Astrocyte (in vitro differentiated cells and primary cell): ENCODE measurements at regions not wholly inside any gene's neighbourhood (a gene's known extent, or its start where the extent isn't known, plus 50 kb on each side); places are given as distances from the start of the nearest gene placed in this dataset.

Source experiments
- DNase-seq: peaks from one replicate; pipeline ENCODE4 v3.0.0-alpha.2; 2010; ENCODE audit warnings: low read depth
- FAIRE-seq: peaks from 2 replicates; lab custom pipeline; 2011; peaks lifted over from hg19 to GRCh38; lab: Jason Lieb, UNC
- H2AFZ ChIP-seq: 2 replicates; pipeline ENCODE4 v1.6.0; 2012; ENCODE audit warnings: low read depth, low read length, inconsistent platforms
- H3K27ac ChIP-seq: 2 replicates; pipeline ENCODE4 v1.5.1; 2011; ENCODE audit warnings: low read depth, low read length, inconsistent platforms
- H3K27me3 ChIP-seq: 2 replicates; pipeline ENCODE4 v1.6.0; 2011; ENCODE audit warnings: low read length, inconsistent platforms; ENCODE audit not compliant: insufficient read depth
- H3K36me3 ChIP-seq: 2 replicates; pipeline ENCODE4 v1.5.1; 2011; ENCODE audit warnings: low read length, inconsistent platforms; ENCODE audit not compliant: insufficient read depth
- H3K4me1 ChIP-seq: 2 replicates; pipeline ENCODE4 v1.5.1; 2011; ENCODE audit warnings: low read length, inconsistent platforms; ENCODE audit not compliant: insufficient read depth
- H3K4me2 ChIP-seq: 2 replicates; pipeline ENCODE4 v1.6.0; 2012; ENCODE audit warnings: low read length, inconsistent platforms
- H3K4me3 ChIP-seq: 2 replicates; pipeline ENCODE4 v1.5.1; 2011; ENCODE audit warnings: low read depth, mild to moderate bottlenecking, low read length, inconsistent platforms; ENCODE audit not compliant: insufficient read depth
- H3K79me2 ChIP-seq: 2 replicates; pipeline ENCODE4 v1.6.0; 2012; ENCODE audit warnings: mild to moderate bottlenecking, low read length, inconsistent platforms; ENCODE audit not compliant: insufficient read depth
- H3K9ac ChIP-seq: 2 replicates; pipeline ENCODE4 v1.6.0; 2012; ENCODE audit warnings: mild to moderate bottlenecking, low read length, inconsistent platforms
- H3K9me3 ChIP-seq: 2 replicates; pipeline ENCODE4 v1.5.1; 2012; ENCODE audit warnings: low read depth, mild to moderate bottlenecking, low read length, inconsistent platforms; ENCODE audit not compliant: insufficient read depth
- H4K20me1 ChIP-seq: 2 replicates; pipeline ENCODE4 v1.6.0; 2012; ENCODE audit warnings: low read length, inconsistent platforms; ENCODE audit not compliant: insufficient read depth
- H3K27ac Mint-ChIP-seq: one replicate; pipeline ENCODE4 v1.8.0; 2021; ENCODE audit warnings: mild to moderate bottlenecking, mixed read lengths; ENCODE audit not compliant: unreplicated experiment
- H3K27me3 Mint-ChIP-seq: one replicate; pipeline ENCODE4 v1.8.0; 2021; ENCODE audit warnings: low read depth, mixed read lengths; ENCODE audit not compliant: unreplicated experiment
- H3K36me3 Mint-ChIP-seq: one replicate; pipeline ENCODE4 v1.8.0; 2021; ENCODE audit warnings: low read depth, mixed read lengths; ENCODE audit not compliant: unreplicated experiment
- H3K4me1 Mint-ChIP-seq: one replicate; pipeline ENCODE4 v1.8.0; 2021; ENCODE audit warnings: low read depth, mixed read lengths; ENCODE audit not compliant: unreplicated experiment
- H3K4me3 Mint-ChIP-seq: one replicate; pipeline ENCODE4 v1.8.0; 2021; ENCODE audit warnings: mild to moderate bottlenecking, moderate library complexity, mixed read lengths; ENCODE audit not compliant: unreplicated experiment
- H3K9me3 Mint-ChIP-seq: one replicate; pipeline ENCODE4 v1.8.0; 2021; ENCODE audit warnings: mild to moderate bottlenecking, mixed read lengths; ENCODE audit not compliant: unreplicated experiment
- EZH2 ChIP-seq: IDR thresholded peaks from 2 replicates; pipeline ENCODE4 v1.6.1; 2012; ENCODE audit warnings: mild to moderate bottlenecking, low read length, inconsistent platforms; ENCODE audit not compliant: insufficient read depth
- TF ChIP-seq, protein P1 (sequence below): IDR thresholded peaks from 2 replicates; pipeline ENCODE4 v1.5.1; 2011; ENCODE audit warnings: low read depth, mild to moderate bottlenecking, inconsistent platforms, low read length, moderate library complexity; ENCODE audit not compliant: insufficient read depth

DNA sequence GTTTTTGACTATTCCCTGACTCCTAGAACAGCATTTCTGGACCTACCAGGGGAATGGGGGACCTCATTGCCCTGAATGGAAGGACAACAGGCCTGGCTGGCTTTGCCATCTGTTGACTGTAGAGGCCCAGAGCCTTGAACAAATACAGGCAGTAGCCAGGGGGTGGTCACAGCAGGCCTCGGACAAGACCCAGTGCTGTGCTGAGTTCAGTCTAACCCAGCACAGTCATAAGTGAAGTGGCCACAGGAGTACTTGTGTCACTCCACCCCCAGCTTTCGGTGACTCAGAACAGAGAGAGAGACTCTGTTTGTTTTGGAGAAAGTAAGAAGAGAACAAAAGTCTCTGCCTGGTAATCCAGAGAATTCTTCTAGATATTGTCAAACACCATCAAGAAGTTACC, 310.0 kb downstream of the PRR32 start:
- TF ChIP-seq EZH2, result no peak
- TF ChIP-seq, protein P1, sequence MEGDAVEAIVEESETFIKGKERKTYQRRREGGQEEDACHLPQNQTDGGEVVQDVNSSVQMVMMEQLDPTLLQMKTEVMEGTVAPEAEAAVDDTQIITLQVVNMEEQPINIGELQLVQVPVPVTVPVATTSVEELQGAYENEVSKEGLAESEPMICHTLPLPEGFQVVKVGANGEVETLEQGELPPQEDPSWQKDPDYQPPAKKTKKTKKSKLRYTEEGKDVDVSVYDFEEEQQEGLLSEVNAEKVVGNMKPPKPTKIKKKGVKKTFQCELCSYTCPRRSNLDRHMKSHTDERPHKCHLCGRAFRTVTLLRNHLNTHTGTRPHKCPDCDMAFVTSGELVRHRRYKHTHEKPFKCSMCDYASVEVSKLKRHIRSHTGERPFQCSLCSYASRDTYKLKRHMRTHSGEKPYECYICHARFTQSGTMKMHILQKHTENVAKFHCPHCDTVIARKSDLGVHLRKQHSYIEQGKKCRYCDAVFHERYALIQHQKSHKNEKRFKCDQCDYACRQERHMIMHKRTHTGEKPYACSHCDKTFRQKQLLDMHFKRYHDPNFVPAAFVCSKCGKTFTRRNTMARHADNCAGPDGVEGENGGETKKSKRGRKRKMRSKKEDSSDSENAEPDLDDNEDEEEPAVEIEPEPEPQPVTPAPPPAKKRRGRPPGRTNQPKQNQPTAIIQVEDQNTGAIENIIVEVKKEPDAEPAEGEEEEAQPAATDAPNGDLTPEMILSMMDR, result no peak
- Histone ChIP-seq H3K36me3 (no peaks in the 10 kb centered on the region), H3K27ac (no peak overlapping the region), H3K4me1 (no peaks in the 10 kb centered on the region), H4K20me1 (no peaks in the 10 kb centered on the region), H3K9me3 (no peaks in the 10 kb centered on the region), H3K4me3 (no peak overlapping the region), H3K27me3 (no peaks in the 10 kb centered on the region), H3K4me2 (no peak overlapping the region), H3K9ac (no peak overlapping the region), H2AFZ (no peak overlapping the region), H3K79me2 (no peaks in the 10 kb centered on the region)
- DNase-seq (no peak), FAIRE-seq (no peak)
- H3K36me3 Mint-ChIP-seq, result no peaks in the 10 kb centered on the region
- H3K4me1 Mint-ChIP-seq, result no peaks in the 10 kb centered on the region
- H3K27me3 Mint-ChIP-seq, result no peaks in the 10 kb centered on the region
- no peaks in the 10 kb centered on the region for H3K9me3 Mint-ChIP-seq
- H3K27ac Mint-ChIP-seq, result no peak overlapping the region
- H3K4me3 Mint-ChIP-seq, result no peak overlapping the region

DNA sequence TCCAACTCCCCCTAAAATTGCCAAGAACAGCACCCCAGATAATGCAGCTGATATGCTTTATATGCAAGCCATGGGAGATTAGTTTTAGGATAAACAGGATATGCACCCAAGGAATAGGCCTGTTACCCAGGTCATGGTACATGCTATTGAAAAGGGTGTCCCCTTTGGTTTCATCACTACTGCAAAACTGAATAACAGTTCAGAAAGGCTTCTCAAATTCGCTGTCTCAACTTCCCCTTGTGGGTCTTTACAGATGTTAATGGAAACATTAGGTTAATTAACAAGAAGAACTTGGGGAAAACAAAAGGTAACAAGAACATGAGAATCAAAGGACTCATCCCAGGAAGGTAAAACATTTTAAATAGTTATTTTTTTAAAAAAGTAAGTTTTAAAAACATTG, 318.7 kb downstream of the PRR32 start:
- H3K79me2 ChIP-seq, result no peaks in the 10 kb centered on the region
- H3K36me3 Mint-ChIP-seq, result no peaks in the 10 kb centered on the region
- no peaks in the 10 kb centered on the region for H3K9me3 ChIP-seq
- H3K27ac Mint-ChIP-seq, result no peak overlapping the region
- no peaks in the 10 kb centered on the region for H3K4me1 Mint-ChIP-seq
- FAIRE-seq (no peak), DNase-seq (no peak)
- no peaks in the 10 kb centered on the region for H3K27me3 Mint-ChIP-seq
- no peak overlapping the region for H3K4me2 ChIP-seq
- no peak overlapping the region for H3K4me3 Mint-ChIP-seq
- no peak overlapping the region for H3K9ac ChIP-seq
- H3K27me3 ChIP-seq, result no peaks in the 10 kb centered on the region
- no peaks in the 10 kb centered on the region for H3K36me3 ChIP-seq
- H3K9me3 Mint-ChIP-seq, result no peaks in the 10 kb centered on the region
- H3K4me1 ChIP-seq, result no peaks in the 10 kb centered on the region
- H2AFZ ChIP-seq, result no peak overlapping the region
- TF ChIP-seq, protein P1, result no peak
- TF ChIP-seq EZH2, result no peak
- no peak overlapping the region for H3K27ac ChIP-seq
- H4K20me1 ChIP-seq, result no peaks in the 10 kb centered on the region
- H3K4me3 ChIP-seq, result no peak overlapping the region

DNA sequence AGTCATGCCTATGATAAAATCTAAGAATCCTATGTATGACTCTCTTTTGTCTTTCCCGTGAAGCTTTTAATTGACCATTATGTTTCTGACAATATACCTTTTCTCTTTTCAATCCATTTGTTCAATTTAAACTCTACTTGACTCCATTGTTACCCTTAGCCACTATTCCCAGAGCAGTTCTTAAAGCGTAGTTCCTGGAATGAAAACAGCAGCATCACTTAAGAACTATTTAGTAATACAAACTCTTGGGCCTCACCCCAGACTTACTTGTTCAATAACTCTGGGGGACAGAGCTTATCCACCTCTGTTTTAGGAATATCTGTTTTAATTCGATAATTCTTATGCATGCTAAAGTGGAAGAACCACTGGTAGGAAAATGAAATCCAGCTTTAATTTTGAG, 358.4 kb downstream of the PRR32 start:
- no peaks in the 10 kb centered on the region for H3K36me3 ChIP-seq
- no peaks in the 10 kb centered on the region for H3K79me2 ChIP-seq
- Mint-ChIP-seq H3K4me3 (no peak overlapping the region), H3K27me3 (no peaks in the 10 kb centered on the region), H3K27ac (no peak overlapping the region), H3K4me1 (no peaks in the 10 kb centered on the region), H3K9me3 (no peaks in the 10 kb centered on the region), H3K36me3 (no peaks in the 10 kb centered on the region)
- H4K20me1 ChIP-seq, result no peaks in the 10 kb centered on the region
- H3K4me1 ChIP-seq, result no peaks in the 10 kb centered on the region
- no peak for TF ChIP-seq EZH2
- TF ChIP-seq, protein P1, result no peak
- DNase-seq (no peak), FAIRE-seq (no peak)
- no peak overlapping the region for H3K27ac ChIP-seq
- no peak overlapping the region for H3K4me2 ChIP-seq
- H3K9ac ChIP-seq, result no peak overlapping the region
- H3K4me3 ChIP-seq, result no peak overlapping the region
- H2AFZ ChIP-seq, result no peak overlapping the region
- H3K9me3 ChIP-seq, result no peaks in the 10 kb centered on the region
- no peaks in the 10 kb centered on the region for H3K27me3 ChIP-seq
